IPS-20b (cell line): ENCODE measurements at regions not wholly inside any gene's neighbourhood (a gene's known extent, or its start where the extent isn't known, plus 50 kb on each side); places are given as distances from the start of the nearest gene placed in this dataset.

Experiments used
- H3K27ac ChIP-seq: one replicate; pipeline ENCODE4 v1.5.1; 2013; ENCODE audit warnings: low read length
- H3K27me3 ChIP-seq: 2 replicates; pipeline ENCODE4 v1.6.1; 2013; ENCODE audit warnings: mild to moderate bottlenecking, low read length, inconsistent platforms; ENCODE audit not compliant: insufficient read depth
- H3K36me3 ChIP-seq: 2 replicates; pipeline ENCODE4 v1.6.1; 2013; ENCODE audit warnings: low read depth, mild to moderate bottlenecking, inconsistent platforms, low read length, moderate library complexity; ENCODE audit not compliant: insufficient read depth
- H3K4me1 ChIP-seq: 2 replicates; pipeline ENCODE4 v1.6.1; 2013; ENCODE audit warnings: mild to moderate bottlenecking, control low read depth, inconsistent platforms, low read length, moderate library complexity; ENCODE audit not compliant: insufficient read depth
- H3K4me3 ChIP-seq: 2 replicates; pipeline ENCODE4 v1.5.1; 2013; ENCODE audit warnings: mild to moderate bottlenecking, low read length, inconsistent platforms
- H3K9ac ChIP-seq: 2 replicates; pipeline ENCODE4 v1.6.1; 2013; ENCODE audit warnings: low read depth, mild to moderate bottlenecking, inconsistent platforms, low read length, moderate library complexity
- H3K9me3 ChIP-seq: 2 replicates; pipeline ENCODE4 v1.6.1; 2013; ENCODE audit warnings: mild to moderate bottlenecking, low read depth, low read length, inconsistent platforms; ENCODE audit not compliant: insufficient read depth

DNA sequence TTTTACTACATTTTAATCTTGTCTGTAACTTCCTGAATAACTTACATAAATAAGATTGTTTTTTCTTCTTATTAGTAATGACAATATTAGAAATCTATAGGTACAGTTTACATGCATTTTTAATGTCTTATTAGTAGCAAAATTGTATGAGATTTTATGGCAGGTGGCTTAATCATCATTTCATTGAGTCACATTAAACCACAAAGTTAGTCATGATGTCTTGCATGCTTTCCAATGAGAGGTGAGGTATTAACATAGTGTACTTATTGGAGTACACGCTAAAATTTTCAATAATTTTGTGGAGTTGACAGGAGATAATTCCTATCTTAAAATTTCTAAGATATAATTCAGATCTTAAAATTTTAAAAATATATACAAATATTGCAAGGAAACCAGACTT lies 989.6 kb upstream of the ARRDC3 start:
- Histone ChIP-seq H3K4me3 (no peak overlapping the region), H3K4me1 (peaks cover 2% of the 10 kb centered on the region; the same call in 1 of the 2 replicates), H3K36me3 (no peaks in the 10 kb centered on the region), H3K9ac (no peak overlapping the region), H3K9me3 (no peaks in the 10 kb centered on the region), H3K27me3 (no peaks in the 10 kb centered on the region), H3K27ac (no peak overlapping the region)

DNA sequence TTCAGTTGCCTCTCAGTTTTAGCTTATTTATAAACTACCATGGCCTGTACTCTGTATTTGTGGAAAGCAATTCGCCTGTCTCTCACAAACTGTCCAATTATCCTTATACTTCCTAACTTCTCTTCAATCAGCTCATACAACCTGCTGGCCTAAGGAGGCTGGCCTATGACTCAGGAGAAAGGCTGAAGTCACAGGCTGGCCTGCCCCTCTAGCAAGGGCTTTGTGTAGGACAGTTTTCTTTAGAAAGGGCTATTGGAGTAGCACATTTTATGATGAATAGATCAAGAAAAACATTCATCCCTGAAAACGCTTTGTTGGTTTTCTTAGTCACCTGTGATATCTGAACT lies 988.7 kb upstream of the ARRDC3 start:
- no peak overlapping the region for H3K9ac ChIP-seq
- no peak overlapping the region for H3K4me3 ChIP-seq
- H3K9me3 ChIP-seq: no peaks in the 10 kb centered on the region
- peaks cover 2% of the 10 kb centered on the region; the same call in 1 of the 2 replicates for H3K4me1 ChIP-seq
- no peak overlapping the region for H3K27ac ChIP-seq
- no peaks in the 10 kb centered on the region for H3K36me3 ChIP-seq
- H3K27me3 ChIP-seq: no peaks in the 10 kb centered on the region

DNA sequence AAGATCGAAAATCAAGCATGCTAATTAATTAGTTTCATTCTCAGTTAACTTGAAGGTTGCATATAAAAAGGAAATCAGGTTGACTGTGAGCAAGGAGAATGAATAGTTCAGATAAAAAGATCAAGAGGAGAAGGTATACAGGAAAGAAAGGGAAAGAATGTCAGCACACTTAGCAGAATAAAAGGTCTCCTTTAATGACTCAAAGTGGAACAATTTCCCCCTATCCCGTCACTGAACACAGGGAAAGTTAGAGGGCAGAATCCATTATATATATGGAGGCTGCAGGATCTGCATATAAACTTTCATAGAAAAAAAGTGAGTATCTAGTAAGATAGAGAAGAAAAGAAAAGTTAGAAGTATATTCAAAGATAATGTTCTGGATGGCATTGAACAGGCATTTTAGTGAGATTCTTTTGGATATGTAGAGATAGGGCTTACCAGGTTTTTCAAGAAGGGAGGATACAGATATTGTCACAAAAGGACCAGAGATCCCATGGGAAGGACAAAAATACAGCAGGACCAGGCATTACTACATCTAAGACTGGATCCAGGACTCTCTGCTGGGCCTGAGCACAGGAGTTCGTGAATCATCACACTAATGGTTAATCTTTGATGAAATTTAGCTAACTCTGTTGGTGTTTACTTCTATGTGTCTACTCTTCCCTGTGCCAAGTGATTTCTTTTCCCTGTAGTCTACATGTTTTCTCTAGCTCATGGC lies 988.2 kb upstream of the ARRDC3 start:
- Histone ChIP-seq H3K36me3 (no peaks in the 10 kb centered on the region), H3K27ac (no peak overlapping the region), H3K4me1 (peaks cover 2% of the 10 kb centered on the region; the same call in 1 of the 2 replicates), H3K9ac (no peak overlapping the region), H3K27me3 (no peaks in the 10 kb centered on the region), H3K9me3 (no peaks in the 10 kb centered on the region), H3K4me3 (no peak overlapping the region)

DNA sequence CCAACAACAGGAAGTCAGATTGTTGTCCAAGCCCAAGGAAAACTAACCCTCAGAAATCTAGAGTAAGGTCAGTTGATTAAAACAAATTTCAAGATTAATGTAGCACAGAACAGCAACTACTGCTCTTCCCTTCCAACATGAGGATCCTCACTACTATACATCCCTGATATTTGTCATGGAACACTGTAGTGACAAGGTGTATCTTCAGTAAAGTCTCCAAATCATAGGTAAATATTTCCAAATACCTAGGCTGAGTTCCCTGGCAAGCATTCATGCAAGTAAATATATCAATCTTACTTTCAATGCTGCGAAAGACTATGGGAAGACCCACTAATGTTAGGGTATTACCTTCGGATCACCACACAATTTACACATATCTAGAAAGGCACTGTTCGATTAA lies 986.9 kb upstream of the ARRDC3 start:
- Histone ChIP-seq H3K27ac (no peak overlapping the region), H3K9me3 (no peaks in the 10 kb centered on the region), H3K4me3 (no peak overlapping the region), H3K27me3 (no peaks in the 10 kb centered on the region), H3K4me1 (peaks cover 2% of the 10 kb centered on the region; the same call in 1 of the 2 replicates), H3K9ac (no peak overlapping the region), H3K36me3 (no peaks in the 10 kb centered on the region)

DNA sequence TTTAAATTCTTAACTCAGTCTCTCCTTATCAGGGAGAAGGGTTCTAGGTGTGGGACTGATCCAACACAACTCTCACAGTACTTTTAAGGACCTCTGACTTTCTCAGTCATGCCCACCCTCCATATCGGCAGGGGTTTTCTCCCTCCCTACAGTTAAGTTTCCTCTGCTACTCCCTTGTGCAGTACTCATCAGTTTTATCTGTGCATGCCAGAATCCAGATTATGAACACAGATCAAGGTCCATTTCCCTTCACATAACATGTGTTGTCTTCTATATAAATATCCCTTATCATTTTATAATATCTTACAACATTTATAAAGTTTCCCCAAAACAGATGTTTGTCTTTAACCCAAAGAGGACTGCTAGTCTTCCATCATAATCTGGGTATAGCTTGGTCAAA lies 986.5 kb upstream of the ARRDC3 start:
- Histone ChIP-seq H3K4me1 (peaks cover 2% of the 10 kb centered on the region; the same call in 1 of the 2 replicates), H3K4me3 (no peak overlapping the region), H3K36me3 (no peaks in the 10 kb centered on the region), H3K9me3 (no peaks in the 10 kb centered on the region), H3K9ac (no peak overlapping the region), H3K27ac (no peak overlapping the region), H3K27me3 (no peaks in the 10 kb centered on the region)

DNA sequence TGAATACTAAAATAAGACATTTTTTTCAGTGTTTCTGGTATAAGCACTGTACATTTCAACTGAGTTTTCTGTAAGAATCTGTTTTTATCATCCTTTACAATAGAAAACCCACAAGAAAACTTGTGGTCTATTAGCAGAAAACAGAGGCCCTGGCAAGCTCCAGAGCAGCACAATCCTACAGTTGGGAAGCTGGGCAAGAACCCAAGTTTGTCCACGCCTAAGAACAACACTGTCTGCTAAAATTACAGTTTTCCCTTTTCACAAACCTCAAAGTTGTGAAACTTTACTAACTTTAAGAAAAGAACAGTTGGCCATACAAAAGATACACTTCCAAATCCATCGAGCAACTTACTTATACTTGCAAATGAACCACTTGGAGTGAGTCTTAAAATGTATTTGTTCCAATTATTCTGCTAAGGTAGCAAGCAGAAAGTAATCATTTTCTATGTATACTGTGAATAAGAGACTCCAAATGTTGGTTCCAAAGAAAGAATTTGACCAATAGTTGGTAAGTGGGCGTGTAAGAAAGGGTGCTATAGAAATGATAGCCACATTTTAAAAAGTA lies 982.0 kb upstream of the ARRDC3 start:
- no peak overlapping the region for H3K9ac ChIP-seq
- no peaks in the 10 kb centered on the region for H3K9me3 ChIP-seq
- H3K27ac ChIP-seq: no peak overlapping the region

DNA sequence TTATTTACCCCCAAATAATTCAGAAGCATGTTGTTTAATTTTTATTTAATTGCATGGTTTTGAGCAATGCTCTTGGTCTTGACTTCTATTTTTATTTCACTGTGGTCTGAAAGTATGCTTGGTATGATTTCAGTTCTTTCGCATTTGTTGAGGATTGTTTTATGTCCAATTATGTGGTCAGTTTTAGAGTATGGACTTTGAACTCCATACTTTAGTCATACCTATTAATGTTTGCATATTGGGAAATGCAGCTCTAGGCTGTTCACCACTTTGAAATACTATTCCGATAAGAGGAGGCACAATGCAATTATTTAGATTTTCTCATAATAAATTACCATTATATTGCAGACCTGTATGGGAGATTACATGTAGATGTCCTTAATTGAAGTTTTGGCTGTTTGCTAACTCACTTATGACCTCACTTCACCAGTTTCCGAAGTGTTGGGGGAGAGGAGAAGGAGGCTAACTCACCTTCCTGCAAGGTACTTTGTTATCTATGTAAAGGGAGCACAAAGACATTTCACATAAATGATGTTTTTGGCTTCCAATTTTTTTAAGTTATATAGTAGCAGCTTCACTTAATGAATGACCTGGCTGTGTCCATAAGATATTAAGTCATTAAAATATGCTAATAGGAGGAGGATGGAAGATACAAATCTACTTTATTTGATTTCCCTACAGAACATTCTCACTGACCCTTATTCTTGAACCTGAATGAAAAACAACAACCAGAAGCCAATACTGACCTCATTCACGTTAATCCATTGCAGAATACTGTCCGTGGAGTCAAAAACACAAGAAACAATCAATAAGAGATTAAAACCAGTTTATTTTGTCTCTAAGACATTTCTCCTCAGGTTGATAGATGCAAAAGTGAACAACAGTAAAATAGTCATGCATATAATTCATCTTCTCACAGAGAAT lies 970.3 kb upstream of the ARRDC3 start:
- Histone ChIP-seq H3K4me3 (no peak overlapping the region), H3K27me3 (no peaks in the 10 kb centered on the region), H3K9ac (no peak overlapping the region), H3K9me3 (peaks cover 16% of the 10 kb centered on the region), H3K36me3 (no peaks in the 10 kb centered on the region), H3K4me1 (no peaks in the 10 kb centered on the region), H3K27ac (no peak overlapping the region)

More for the DNA sequence above, 982.0 kb upstream of the ARRDC3 start:
- no peaks in the 10 kb centered on the region for H3K4me1 ChIP-seq
- no peaks in the 10 kb centered on the region for H3K36me3 ChIP-seq
- no peaks in the 10 kb centered on the region for H3K27me3 ChIP-seq
- no peak overlapping the region for H3K4me3 ChIP-seq

DNA sequence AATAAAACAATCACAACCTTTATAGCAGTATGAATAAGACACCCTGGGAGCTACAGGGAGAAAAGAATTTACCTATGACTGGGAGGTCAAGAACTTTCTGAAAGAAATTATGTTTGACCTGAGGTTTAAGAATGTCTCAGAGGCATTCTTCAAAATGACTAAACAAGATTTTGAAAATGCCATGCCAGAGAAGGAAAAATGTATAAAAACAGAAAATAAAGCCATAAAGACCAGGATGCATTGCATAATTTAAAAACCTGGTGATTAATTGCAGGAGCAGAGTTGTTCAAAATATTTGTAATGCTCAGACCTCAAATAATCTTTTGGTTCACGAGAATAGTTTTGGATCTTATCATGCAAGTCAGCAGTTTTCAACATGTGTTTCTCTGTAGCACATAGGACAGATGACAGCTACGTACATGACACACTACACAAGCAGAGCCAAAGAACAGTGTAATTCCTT lies 954.7 kb upstream of the ARRDC3 start:
- no peak overlapping the region for H3K27ac ChIP-seq
- no peaks in the 10 kb centered on the region; the same call in 1 of the 2 replicates for H3K9me3 ChIP-seq
- no peaks in the 10 kb centered on the region for H3K36me3 ChIP-seq
- no peak overlapping the region for H3K4me3 ChIP-seq
- H3K4me1 ChIP-seq: no peaks in the 10 kb centered on the region
- H3K9ac ChIP-seq: no peak overlapping the region
- H3K27me3 ChIP-seq: no peaks in the 10 kb centered on the region

DNA sequence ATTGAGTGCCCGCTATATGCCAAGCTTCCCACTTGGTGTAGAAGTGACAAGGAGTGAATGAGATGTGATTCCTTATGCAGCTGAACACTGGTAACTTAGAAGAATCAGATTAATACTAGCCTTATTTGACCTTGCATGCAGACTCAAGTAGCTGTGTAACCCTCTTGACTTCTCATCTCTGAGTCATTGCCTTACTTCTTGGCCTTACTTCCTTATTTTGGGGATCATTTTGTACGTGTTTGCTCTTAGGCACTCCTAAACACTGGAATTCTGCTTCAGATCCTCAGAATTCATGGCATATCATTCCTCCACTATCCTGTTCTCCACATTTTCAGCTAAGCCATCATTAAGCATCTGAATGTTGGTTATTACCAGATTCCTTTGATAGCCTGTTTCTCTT lies 948.9 kb upstream of the ARRDC3 start:
- no peaks in the 10 kb centered on the region for H3K36me3 ChIP-seq
- no peak overlapping the region for H3K27ac ChIP-seq
- H3K9me3 ChIP-seq: no peaks in the 10 kb centered on the region; the same call in 1 of the 2 replicates
- H3K27me3 ChIP-seq: no peaks in the 10 kb centered on the region
- no peak overlapping the region for H3K4me3 ChIP-seq
- H3K9ac ChIP-seq: no peak overlapping the region
- no peaks in the 10 kb centered on the region for H3K4me1 ChIP-seq

DNA sequence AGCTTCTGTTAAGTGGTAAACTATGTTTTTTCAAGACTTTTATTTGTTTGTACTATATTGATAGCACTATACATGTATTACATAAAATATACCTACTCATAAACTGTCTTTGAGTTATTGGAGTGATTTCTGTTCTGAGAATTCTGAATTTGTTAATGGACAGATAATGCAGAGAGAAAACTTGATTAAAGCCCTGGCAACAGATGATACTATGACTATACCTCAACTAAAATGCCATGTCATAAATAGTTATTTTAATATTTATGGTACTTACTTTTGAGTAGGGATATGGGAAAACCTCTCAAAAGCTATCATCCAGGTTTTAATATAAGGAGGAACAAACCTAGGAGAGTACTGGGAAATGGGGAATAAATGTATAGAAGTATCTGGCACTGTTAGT lies 947.2 kb upstream of the ARRDC3 start:
- Histone ChIP-seq H3K27ac (no peak overlapping the region), H3K9ac (no peak overlapping the region), H3K4me1 (no peaks in the 10 kb centered on the region), H3K36me3 (no peaks in the 10 kb centered on the region), H3K27me3 (no peaks in the 10 kb centered on the region), H3K4me3 (no peak overlapping the region), H3K9me3 (no peaks in the 10 kb centered on the region; the same call in 1 of the 2 replicates)

DNA sequence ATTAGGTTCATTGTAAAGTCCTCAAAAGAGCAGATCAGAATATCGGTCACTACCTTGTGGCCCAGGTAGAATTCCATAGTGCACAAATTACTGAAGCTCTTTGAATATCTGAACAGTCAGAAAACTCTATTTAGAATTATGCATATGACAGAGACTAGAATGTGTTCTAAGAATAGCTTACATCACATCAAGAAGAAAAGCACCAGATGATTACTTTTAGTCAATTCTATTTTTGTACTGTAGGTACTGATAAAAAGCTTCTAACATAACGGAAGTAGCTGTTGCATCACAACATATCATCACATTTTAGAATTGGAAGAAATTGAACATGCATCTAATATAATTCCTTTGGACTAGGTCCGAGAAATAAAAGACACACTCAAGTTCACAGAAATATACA lies 946.6 kb upstream of the ARRDC3 start:
- no peaks in the 10 kb centered on the region for H3K36me3 ChIP-seq
- no peaks in the 10 kb centered on the region for H3K9me3 ChIP-seq
- H3K4me3 ChIP-seq: no peak overlapping the region
- no peaks in the 10 kb centered on the region for H3K4me1 ChIP-seq
- no peak overlapping the region for H3K27ac ChIP-seq
- H3K9ac ChIP-seq: no peak overlapping the region
- no peaks in the 10 kb centered on the region for H3K27me3 ChIP-seq
